Mucosa of descending colon (tissue), 3 donors: ENCODE measurements at regions not wholly inside any gene's neighbourhood (a gene's known extent, or its start where the extent isn't known, plus 50 kb on each side); places are given as distances from the start of the nearest gene placed in this dataset.

Source experiments
- ATAC-seq: fragments of 200-7000 bp; cut with Tn5 transposase; one replicate; pipeline ENCODE4 v1.9.1; 2020; ENCODE audit warnings: mild to moderate bottlenecking, moderate library complexity
- DNase-seq, 3 donors: peaks; one replicate each; pipeline ENCODE4 v3.0.0-alpha.2; 2020
- H3K36me3 ChIP-seq: fragments of 200-600 bp; one replicate; pipeline ENCODE4 v1.8.0; 2021; ENCODE audit warnings: low read depth, mild to moderate bottlenecking
- H3K4me1 ChIP-seq: fragments of 200-600 bp; one replicate; pipeline ENCODE4 v1.8.0; 2021; ENCODE audit warnings: low read depth, mild to moderate bottlenecking
- H3K4me3 ChIP-seq: fragments of 200-600 bp; one replicate; pipeline ENCODE4 v1.8.0; 2021; ENCODE audit warnings: mild to moderate bottlenecking
- H3K9me3 ChIP-seq: fragments of 200-600 bp; one replicate; pipeline ENCODE4 v1.8.0; 2021; ENCODE audit warnings: mild to moderate bottlenecking
- CTCF ChIP-seq: fragments of 200-600 bp; IDR thresholded peaks from one replicate; pipeline ENCODE4 v1.8.0; 2022; ENCODE audit warnings: antibody characterized with exemption, mild to moderate bottlenecking
- intact Hi-C, 2 donors: fragments of 100-400 bp; cut with DNase I in 1 of 2; cut with micrococcal nuclease in 1 of 2; formaldehyde crosslinking; loops; one replicate each; pipeline versions ENCODE4 v1.11.0 to v1.11.1; 2022; cut with DNase I, micrococcal nuclease
- donor health status: DM: no; HTN: no; CAD: no; lungs with moderate emphysema.
- donor health status: DM: no; HTN: no; CAD: no.
- donor health status: DM: no; HTN: yes; CAD: no.

- no peaks in the 10 kb centered on the region for H3K9me3 ChIP-seq
- no peak for TF ChIP-seq CTCF
- no peaks in the 10 kb centered on the region for H3K36me3 ChIP-seq
- no peak overlapping the region for H3K4me3 ChIP-seq
- DNase-seq (no peak), ATAC-seq (no peak)
- intact Hi-C loops = no loop called here
- no peaks in the 10 kb centered on the region for H3K4me1 ChIP-seq
These were observed 80.0 kb upstream of the CCDC190 start for GRCh38 chr1:162941024-162941423.

- ATAC-seq (no peak), DNase-seq (no peak)
- Histone ChIP-seq H3K4me1 (no peaks in the 10 kb centered on the region), H3K9me3 (no peaks in the 10 kb centered on the region), H3K36me3 (no peaks in the 10 kb centered on the region), H3K4me3 (no peak overlapping the region)
- no peak for TF ChIP-seq CTCF
- intact Hi-C loops = no loop called here
These were observed 78.1 kb upstream of the CCDC190 start for GRCh38 chr1:162939035-162939434.

- intact Hi-C loops = no loop called here
- H3K36me3 ChIP-seq = no peaks in the 10 kb centered on the region
- TF ChIP-seq CTCF = no peak
- no peak overlapping the region for H3K4me3 ChIP-seq
- ATAC-seq (no peak), DNase-seq (no peak)
- no peaks in the 10 kb centered on the region for H3K9me3 ChIP-seq
- H3K4me1 ChIP-seq = no peaks in the 10 kb centered on the region
These were observed 76.9 kb upstream of the CCDC190 start for GRCh38 chr1:162937716-162938395.

GRCh38 chr1:162930976-162931560 lies 70.1 kb upstream of the CCDC190 start:
- Histone ChIP-seq H3K4me1 (no peaks in the 10 kb centered on the region), H3K36me3 (no peaks in the 10 kb centered on the region), H3K9me3 (no peaks in the 10 kb centered on the region), H3K4me3 (no peak overlapping the region)
- no peak for TF ChIP-seq CTCF
- ATAC-seq = no peak
- DNase-seq = no peak
- intact Hi-C loops = no loop called here

GRCh38 chr1:162930532-162930931 lies 69.6 kb upstream of the CCDC190 start:
- no peaks in the 10 kb centered on the region for H3K36me3 ChIP-seq
- intact Hi-C loops = no loop called here
- ATAC-seq (no peak), DNase-seq (no peak)
- no peak for TF ChIP-seq CTCF
- no peak overlapping the region for H3K4me3 ChIP-seq
- no peaks in the 10 kb centered on the region for H3K9me3 ChIP-seq
- no peaks in the 10 kb centered on the region for H3K4me1 ChIP-seq

- no peaks in the 10 kb centered on the region for H3K36me3 ChIP-seq
- no peak for TF ChIP-seq CTCF
- ATAC-seq = no peak
- DNase-seq = no peak
- H3K4me1 ChIP-seq = no peaks in the 10 kb centered on the region
- intact Hi-C loops = no loop called here
- H3K9me3 ChIP-seq = no peaks in the 10 kb centered on the region
- no peak overlapping the region for H3K4me3 ChIP-seq
These were observed 68.2 kb upstream of the CCDC190 start for GRCh38 chr1:162929177-162929576.
